Activated CD4-positive, alpha-beta T cell treated with anti-CD3 and anti-CD28 coated beads, Interleukin-2, Interleukin-4, amounts not matched to agents 100 ng/mL and 50 ng/mL, durations not matched to agents 16 hours and 8 hours (primary cell): ENCODE measurements at regions not wholly inside any gene's neighbourhood (a gene's known extent, or its start where the extent isn't known, plus 50 kb on each side); places are given as distances from the start of the nearest gene placed in this dataset.

ENCODE experiments used
- DNase-seq: peaks from one replicate; pipeline ENCODE4 v3.0.0-alpha.2; 2020; ENCODE audit warnings: low spot score

DNA sequence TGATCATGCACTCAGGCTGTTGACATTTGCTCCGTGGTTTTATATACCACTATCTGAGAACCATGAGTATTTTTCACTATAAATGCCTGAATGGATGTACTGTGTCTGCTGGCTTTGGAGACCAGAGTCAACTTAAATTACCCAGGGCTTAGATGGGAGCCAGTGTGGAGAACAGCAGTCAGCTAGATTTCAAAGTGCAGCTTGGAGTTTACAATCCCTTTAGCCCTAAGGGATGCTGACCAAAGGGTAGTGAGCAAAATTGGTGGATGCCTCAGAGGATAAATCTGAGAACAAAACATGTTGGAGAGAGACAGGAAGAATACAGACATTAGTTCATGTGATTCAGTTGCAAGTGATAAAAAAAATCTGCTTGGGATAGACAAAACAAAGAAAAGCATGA lies 327.5 kb downstream of the C11orf87 start:
- DNase-seq = no peak

DNA sequence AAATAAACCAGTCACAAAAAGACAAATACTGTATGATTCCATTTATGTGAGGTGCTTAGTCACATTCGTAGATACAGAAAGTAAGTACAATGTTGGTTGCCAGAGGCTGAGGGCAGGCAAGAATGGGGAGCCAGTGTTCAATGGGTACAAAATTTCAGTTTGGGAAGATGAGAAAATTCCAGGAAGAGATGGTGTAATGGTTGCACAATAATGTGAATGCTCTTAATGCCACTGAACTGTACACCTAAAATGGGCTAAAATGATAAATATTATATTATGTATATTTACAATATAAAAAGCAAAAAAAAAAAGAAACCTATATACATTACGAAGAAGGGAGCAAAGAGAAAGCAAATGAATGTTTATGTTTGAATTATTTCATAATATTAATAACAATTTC lies 329.0 kb downstream of the C11orf87 start:
- DNase-seq = no peak

DNA sequence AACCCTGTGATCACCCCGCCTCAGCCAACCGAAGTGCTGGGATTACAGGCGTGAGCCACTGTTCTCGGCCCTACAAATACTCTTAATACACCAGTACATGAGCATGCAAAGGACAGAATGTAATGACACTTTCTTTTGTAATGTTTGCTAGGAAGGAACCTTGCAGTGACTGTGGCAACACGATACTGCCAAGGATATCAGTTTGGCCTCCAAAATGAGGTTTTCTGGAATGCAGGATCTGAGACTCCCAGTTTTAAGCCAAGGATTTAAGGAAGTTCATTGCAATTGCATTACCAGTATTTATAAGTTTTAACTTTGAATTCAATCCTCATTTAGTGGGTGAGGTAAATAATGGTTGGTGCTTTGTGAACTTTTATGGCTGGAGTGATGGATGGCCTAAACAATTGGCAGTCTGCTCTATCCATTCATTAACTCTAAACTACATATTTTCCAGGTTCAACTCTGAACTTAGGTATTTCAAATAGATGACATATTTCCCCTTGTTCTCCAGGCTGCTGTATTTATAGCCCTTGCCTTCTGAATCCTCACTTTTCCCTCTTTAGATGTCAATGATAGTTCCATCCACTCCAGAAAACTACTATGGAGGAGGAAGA lies 330.3 kb downstream of the C11orf87 start:
- DNase-seq = no peak

DNA sequence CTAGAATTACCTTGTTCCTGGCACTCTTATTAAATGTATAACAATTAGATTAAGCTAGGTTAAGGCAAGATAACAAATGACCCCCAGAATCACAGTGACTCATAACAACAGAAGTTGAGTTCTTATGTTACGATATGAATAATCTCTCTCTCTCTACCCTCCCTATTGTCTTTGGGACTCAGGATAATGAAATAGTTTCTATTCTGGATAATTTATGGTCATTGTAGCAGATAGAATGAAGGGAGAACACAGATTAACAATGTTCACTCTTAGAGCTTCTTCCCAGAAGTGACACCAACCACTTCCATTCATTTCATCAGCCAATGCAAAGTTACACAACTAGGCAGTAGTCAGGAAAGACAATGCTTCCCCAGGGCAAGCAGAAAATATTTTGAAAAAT lies 334.5 kb downstream of the C11orf87 start:
- DNase-seq = no peak

DNA sequence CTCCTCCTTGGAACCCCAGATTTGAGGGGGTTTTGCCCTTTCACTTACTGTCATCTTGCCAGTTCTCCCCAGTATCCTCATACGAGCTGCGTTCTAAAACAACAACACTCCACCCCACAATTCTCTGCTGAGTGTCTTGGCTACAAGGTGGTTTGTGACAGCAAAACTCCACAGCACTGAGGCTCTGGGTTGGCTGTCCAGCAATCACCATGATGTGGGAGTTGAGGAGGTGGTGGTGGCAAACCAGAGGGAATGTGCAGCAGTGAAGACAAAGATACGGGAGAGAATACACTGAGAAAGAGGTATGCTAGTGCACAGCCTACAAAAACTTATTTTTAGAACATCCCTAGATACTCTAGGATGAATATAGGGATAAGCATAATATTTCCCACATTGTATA lies 335.0 kb downstream of the C11orf87 start:
- no peak for DNase-seq

DNA sequence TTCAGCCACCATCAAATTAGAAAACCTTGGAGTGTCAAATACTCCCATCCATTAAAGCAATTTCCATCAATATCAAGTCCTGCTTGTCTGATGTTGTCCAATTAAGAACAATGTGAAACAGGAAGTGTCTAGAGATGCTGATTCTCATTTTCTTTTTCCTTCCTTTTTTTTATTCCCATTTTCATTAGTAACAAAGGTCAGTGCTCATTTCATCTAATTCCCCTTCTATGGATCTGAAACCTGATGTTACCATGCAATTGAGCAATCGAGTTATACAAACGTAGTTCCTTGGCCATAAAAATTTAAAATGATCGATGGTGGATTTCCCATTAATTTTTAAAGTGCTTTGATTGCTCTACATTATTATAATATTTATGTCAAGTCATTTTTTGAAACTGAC lies 330.6 kb upstream of the ZC3H12C start:
- no peak for DNase-seq

DNA sequence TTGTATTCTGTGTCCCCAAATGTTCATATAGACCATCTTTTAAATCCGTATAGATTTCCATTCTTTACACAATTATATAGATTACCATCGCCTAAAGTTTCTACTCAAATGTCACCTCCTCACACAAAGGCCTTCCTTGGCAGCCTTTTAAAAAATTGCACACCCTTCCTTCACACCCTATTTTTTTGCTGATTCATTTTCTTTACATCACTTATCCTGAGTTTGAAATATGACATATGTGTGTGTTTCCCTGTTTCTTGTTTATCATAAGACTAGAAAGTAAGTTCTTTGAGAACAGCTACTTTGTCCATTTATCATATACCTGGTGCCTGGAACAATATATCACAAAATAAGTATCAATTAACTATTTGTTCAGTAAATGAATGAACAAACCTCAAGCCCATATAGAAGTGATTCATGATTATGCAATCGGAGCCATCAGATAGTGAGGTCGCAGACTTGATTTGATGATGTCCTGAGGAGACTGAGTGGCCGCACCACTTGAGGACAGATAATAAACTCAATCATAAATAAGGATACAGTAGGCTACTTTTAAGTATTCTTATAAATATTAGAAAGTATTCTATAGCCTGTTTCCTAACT lies 327.4 kb upstream of the ZC3H12C start:
- no peak for DNase-seq

DNA sequence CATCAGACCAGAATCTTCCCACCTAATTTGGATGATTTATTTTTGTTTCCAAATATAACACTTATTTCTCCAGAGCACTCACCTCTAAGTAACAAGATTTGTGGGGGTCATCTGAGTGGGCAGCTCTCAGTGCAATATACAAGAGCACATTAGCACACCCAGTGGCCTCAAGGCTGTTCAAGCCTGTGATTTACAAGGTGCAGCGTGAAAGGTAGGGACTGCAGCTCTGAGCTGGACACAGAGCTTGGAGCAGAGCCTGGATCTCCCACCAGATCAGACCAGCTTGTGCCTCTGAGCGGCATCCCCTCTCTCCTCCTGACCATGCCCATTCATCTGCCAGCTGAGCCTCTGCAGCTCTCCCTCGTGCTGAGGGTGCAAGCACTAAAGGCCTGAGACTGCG lies 323.3 kb upstream of the ZC3H12C start:
- no peak for DNase-seq

DNA sequence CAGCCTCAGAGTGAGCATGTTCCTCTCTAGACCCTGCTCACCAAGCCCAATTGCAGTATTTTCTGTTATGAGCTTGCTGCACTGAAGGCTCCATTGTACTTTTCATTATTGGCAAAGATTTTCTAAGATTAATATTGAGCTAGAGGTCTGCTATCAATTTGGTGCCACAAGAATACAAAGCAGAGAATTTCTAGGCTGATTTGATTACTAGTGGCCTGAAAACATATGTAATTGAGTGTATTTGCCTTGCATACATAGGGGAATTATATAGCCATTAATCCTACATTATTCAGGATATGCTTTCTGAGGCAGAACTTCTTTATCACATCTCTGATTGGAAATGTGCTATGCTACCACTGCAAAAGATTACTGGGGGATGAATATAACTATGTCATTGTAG lies 322.9 kb upstream of the ZC3H12C start:
- DNase-seq = no peak

DNA sequence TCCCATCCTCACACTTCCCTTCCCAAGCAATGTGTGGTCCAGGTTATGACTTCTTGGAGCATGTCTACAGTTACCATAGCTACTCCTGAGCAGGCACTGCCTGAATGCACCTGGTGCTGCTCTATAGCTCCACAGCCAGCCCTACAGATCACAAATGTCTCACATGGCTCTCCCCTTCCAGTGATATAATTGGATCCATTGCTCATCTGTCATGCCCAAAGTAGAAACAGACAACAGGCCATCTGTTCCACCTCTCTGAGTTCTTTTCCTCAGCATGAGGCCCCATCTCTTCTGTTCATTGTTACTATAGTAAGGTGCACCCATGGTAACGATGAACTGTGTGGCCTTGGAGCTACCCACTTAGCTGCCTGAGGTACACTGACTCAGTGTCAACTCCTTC lies 320.3 kb upstream of the ZC3H12C start:
- DNase-seq = no peak

DNA sequence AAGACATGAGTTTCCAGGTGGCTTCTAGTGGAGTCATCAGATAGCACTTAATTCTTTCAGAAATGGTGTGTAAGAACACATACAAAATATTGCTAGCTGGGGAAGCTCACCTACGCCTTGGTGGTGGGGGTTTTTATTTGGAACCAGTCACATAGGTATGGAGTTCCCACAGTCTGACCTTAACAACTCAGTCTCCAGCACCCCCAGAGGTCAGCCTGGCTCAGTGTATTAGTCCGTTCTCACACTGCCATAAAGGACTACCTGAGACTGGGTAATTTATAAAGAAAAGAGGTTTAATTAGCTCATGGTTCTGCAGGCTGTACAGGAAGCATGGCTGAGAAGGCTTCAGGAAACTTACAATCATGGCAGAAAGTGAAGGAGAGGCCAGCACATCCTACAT lies 317.5 kb upstream of the ZC3H12C start:
- no peak for DNase-seq

DNA sequence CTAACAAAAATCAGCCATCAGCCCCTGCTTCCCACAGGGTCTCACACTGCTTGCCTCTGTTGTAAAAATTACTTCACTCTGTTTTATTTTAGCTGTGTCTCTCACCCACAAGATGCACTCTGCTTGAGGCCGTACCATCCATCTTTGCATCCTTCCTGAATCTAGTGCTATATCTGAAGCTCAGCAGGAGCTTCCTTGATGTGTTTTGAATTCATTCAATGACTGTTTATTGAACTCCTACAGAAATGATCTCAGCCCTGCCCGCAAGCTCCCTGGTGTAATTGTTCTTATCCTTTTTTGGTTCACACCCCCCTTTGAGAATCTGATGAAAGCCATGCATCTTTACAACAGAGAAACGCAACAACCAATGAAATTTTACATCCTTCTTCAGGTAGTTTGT lies 310.2 kb upstream of the ZC3H12C start:
- DNase-seq = no peak

DNA sequence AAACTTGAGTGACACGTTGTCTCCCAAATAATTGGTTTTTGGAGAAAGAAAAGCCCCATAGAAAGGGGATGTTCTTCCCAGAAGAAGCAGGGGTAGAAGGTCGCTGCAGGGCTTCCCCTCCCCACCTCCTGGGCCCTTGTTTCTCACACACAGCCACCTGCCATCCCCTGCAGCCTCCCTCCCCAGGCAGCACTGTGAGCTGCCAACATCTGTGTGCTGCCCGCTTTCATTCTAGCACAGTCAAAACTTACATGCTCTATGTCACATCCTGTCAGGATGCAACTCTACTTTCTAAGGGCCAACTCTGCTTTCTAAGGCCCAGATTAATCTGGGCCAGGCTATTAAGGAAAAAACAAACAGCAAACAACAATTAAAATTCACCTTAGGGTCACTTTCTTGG lies 309.4 kb upstream of the ZC3H12C start:
- no peak for DNase-seq

DNA sequence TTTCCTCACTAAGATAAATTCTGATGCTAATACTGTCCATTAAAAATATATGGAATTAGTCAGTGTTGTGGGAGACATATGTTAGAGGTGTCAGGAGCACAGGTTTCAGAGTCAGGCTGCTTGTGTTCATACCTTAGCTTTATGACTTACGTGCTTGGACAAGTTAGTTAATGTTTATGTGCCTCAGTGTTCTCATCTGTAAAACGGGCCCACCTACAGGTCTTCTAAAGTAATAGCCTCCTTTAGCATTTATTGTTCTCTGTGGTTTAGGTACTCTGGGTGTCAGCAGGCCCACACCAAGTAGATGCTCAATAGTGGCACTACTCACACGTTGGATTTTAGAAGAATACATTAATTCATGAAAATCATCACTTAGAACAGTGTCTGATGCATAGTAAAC lies 308.7 kb upstream of the ZC3H12C start:
- no peak for DNase-seq

DNA sequence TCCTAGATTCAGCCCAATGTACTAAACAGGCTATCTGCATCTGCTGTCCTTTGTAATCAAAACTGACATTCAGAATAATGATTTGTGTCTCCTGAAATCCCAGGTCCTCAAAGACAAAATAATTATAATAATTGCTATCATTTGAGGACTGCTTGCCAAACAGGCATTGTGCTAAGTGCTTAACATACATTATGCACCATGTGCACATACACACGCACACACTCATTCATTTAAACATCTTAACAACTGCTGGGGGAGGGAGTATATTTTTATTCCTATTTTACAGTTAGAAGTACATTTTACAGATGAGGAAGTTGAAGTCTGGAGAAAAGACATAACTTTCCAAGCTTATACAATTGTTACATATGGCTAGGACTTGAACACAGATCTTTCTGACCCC lies 308.0 kb upstream of the ZC3H12C start:
- DNase-seq = no peak

DNA sequence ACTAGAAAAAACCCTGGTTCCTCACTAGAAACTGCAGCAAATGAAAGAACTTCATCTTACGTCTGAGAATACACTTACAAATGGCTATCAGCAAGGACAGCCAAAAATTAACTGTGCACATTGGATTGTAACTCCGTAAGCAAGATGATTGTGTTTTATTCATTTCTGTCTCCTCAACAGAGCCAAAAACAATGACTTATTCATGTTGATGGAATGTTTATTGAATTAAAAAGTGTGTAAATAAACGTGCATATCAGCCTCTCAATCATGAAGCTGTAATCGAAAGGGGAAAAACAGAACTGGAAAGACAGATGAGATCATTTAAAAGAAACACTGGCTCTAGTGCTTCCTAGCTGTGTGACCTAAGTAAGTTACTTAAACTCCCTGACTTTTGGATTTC lies 307.5 kb upstream of the ZC3H12C start:
- DNase-seq = no peak

DNA sequence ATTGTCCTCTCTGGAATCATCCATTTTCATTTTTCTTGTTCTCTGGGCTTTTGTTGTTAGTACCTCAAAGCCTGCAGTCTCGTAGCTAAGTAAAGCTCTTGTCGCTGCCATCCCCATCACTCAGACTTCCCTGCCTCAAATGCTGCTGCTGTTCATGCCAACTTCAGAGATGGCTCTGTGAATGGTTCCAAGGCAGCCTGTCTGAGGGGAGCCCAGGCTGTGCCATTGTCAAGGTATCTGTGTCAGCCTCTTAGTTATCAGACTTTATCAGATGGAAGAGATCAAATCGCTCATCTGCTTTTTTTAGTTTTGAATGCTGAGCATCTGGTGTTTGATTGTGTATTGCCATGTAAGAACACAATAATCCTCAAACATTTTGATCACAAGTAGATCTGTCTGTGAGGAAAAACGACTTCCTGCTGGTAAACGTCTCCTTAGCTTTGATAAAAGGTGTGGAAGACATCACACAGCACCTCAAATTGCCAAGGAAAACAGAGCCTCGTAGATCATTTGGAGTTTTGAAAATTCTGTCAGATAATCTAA lies 304.2 kb upstream of the ZC3H12C start:
- no peak for DNase-seq

DNA sequence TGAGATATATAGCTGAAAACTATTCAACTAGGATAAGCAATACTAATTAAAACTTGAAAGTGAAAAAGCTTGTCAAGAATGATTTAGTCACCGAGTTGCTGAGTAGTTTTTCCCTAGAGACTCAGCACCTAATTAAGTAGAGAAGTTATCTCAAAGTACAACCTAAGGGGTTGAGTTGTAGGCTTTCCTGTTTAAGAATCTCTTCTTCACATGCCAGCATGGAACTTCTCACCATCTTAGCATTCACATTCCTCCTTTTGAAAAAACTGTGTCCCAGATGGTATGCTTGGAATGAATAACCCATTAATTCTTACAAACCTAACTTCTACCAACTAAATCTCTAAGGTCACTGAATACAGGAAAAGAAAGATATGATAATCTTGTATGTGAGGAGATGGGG lies 303.3 kb upstream of the ZC3H12C start:
- DNase-seq = no peak

DNA sequence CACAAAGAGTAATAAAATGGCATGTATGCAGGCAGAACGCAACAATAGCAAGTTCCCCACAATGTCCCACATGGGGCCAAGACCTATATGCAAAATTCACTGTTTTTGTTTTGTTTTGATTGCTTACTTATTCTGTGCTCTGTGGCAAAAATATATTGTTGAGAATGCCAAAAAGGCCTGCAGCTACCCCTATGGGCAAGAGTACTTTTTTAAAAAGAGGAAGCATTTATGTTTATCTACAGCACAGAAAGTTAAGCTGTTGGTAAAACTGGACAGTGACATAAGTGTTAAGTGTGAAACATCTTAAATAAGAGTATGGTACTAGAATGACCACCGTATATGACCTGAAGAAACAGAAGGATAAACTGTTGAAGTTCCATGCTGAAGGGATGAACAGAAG lies 301.9 kb upstream of the ZC3H12C start:
- no peak for DNase-seq

DNA sequence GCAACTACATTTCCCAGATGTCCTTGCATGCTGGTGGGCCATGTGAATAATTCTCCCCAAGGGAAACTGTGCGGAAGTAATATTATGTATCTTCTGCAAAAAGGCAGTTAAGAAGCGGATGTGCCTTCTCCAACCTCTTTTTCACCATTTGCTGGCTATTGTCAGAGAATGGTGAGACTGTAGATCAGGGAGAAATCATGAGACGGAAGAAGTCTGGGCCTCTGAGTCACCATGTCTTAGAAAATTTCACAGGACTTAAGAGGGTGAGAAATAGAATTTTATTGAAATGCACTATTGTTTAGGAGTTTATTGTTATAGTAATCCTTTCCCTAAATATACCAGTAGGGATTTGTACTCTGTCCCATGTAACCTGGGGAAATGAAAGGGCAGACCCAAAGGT lies 298.7 kb upstream of the ZC3H12C start:
- no peak for DNase-seq

DNA sequence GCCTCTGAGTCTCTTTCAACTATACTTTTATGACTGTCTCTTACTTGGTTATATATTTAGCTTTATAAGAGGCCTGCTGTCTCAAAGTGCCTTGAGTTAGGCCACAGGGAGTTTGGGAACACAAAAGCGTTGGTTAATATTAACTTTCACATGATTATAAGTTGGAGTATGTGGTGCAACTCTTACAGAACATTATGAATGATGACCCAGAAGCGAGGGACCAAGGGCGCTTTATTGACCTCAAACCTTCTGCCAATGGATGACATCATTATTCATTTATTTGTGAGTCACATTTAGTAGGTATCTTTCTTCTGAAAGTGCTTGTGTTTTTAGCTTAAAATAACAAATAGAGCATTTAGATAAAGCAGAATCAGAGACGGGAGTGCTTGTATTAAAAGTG lies 298.0 kb upstream of the ZC3H12C start:
- no peak for DNase-seq

DNA sequence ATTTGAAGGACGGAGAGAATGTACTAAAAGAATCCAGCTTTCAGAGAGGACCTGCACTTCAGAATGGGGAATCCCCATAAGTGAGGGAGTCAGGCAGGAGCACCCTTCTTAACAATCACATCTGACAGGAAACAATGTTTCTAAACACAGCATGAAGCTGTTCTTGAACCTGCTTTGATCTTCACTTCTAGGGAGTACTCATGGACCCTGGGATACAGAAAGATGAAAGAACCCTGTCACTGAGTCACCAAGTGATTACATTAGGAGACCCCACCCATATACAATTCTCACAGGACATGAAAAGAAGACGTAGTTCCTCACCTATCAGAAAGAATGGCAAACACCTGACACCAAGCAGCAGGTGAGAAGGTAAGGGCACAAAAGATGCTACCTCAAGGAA lies 296.9 kb upstream of the ZC3H12C start:
- no peak for DNase-seq

DNA sequence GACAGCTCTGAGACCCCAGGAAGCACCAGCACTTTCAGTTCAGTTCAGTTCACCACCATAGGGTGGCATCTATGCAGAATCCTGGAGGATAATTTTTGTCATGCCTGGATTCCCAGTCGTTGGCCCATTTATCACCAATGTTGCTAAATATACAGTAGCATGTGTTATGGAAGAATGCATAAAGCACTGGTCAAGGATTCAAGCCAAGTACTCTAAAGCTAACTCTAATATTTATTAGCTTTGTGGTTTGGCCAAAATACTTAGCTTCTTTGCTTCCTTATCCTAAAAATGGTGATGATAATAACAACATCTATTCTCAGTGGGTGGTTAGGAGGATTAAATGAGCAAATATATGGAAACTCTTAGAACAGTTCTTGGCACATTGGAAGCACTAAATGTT lies 294.7 kb upstream of the ZC3H12C start:
- DNase-seq = no peak

DNA sequence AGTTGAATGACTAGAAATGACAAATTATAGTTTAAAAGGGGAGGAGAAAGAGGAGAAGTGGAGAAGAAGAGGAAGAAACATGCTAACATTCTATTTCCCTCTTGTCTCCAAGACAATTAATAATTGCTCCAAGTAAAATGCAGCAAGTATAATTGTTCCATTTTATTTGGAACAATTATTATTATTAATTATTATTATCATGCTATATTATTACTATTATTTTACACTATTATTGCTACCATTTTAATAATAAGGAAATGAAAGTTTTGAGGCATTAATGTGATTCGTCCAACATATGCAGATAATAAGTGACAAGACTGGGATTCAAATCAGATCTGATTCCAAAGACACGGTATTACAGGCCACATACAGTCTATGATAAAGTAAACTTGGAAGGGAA lies 293.6 kb upstream of the ZC3H12C start:
- DNase-seq = no peak
